Fibroblast of lung (primary cell): ENCODE measurements at regions not wholly inside any gene's neighbourhood (a gene's known extent, or its start where the extent isn't known, plus 50 kb on each side); places are given as distances from the start of the nearest gene placed in this dataset.

Experiments used
- DNase-seq, 2 donors: peaks; one replicate each; pipeline versions ENCODE4 v3.0.0 to v3.0.0-alpha.2; 2010; ENCODE audit warnings: low read depth in 2 of 2
- H2AFZ ChIP-seq: 2 replicates; pipeline ENCODE4 v1.5.1; 2012; ENCODE audit warnings: low read length, control low read depth, inconsistent platforms
- H3K27ac ChIP-seq: 2 replicates; pipeline ENCODE4 v1.5.1; 2011; ENCODE audit warnings: low read length, control low read depth; ENCODE audit not compliant: insufficient read depth
- H3K27me3 ChIP-seq: 2 replicates; pipeline ENCODE4 v1.5.1; 2011; ENCODE audit warnings: mild to moderate bottlenecking, low read length; ENCODE audit not compliant: control insufficient read depth, insufficient read depth
- H3K36me3 ChIP-seq: 2 replicates; pipeline ENCODE4 v1.5.1; 2011; ENCODE audit warnings: low read length; ENCODE audit not compliant: control insufficient read depth, insufficient read depth
- H3K4me1 ChIP-seq: 2 replicates; pipeline ENCODE4 v1.5.1; 2011; ENCODE audit warnings: low read length; ENCODE audit not compliant: control insufficient read depth, insufficient read depth; ENCODE audit errors: extremely low read depth
- H3K4me2 ChIP-seq: 2 replicates; pipeline ENCODE4 v1.5.1; 2011; ENCODE audit warnings: low read length, control low read depth; ENCODE audit not compliant: insufficient read depth; ENCODE audit errors: extremely low read depth
- H3K4me3 ChIP-seq, 4 experiments: fragments of 200-600 bp in 1 of 4; sonication (generic) in 1 of 4; replicated peaks in 1 of 4; 2 replicates each; pipeline ENCODE4 v1.5.1; 2011 to 2016; ENCODE audit warnings: low read length in 4 of 4, low read depth in 3 of 4, mild to moderate bottlenecking in 3 of 4, control low read depth in 2 of 4, inconsistent platforms in 1 of 4, mixed read lengths in 1 of 4; ENCODE audit not compliant: insufficient read depth in 1 of 4; ENCODE audit errors: control extremely low read depth in 1 of 4
- H3K79me2 ChIP-seq: 2 replicates; pipeline ENCODE4 v1.5.1; 2012; ENCODE audit warnings: mild to moderate bottlenecking, low read length, inconsistent platforms; ENCODE audit not compliant: control insufficient read depth, insufficient read depth
- H3K9ac ChIP-seq: 2 replicates; pipeline ENCODE4 v1.5.1; 2011; ENCODE audit warnings: mild to moderate bottlenecking, low read length, control low read depth; ENCODE audit not compliant: insufficient read depth
- H3K9me3 ChIP-seq: 2 replicates; pipeline ENCODE4 v1.5.1; 2012; ENCODE audit warnings: low read depth, low read length; ENCODE audit not compliant: control insufficient read depth, insufficient read depth
- H4K20me1 ChIP-seq: 2 replicates; pipeline ENCODE4 v1.5.1; 2011; ENCODE audit warnings: low read length; ENCODE audit not compliant: control insufficient read depth, insufficient read depth; ENCODE audit errors: extremely low read depth
- EZH2 ChIP-seq: IDR thresholded peaks from 2 replicates; pipeline ENCODE4 v1.5.1; 2012; ENCODE audit warnings: low read length, control low read depth, mild to moderate bottlenecking; ENCODE audit errors: missing control alignments
- TF ChIP-seq, protein P1 (sequence below), 2 donors: IDR thresholded peaks in 1 of 2; conservative IDR thresholded peaks in 1 of 2; 1 replicate in 1 of 2; 2 replicates in 1 of 2; pipeline ENCODE4 v1.5.1; 2011 to 2012; ENCODE audit warnings: low read length in 2 of 2, control low read depth in 1 of 2, inconsistent platforms in 1 of 2, low read depth in 1 of 2, mild to moderate bottlenecking in 1 of 2

DNA sequence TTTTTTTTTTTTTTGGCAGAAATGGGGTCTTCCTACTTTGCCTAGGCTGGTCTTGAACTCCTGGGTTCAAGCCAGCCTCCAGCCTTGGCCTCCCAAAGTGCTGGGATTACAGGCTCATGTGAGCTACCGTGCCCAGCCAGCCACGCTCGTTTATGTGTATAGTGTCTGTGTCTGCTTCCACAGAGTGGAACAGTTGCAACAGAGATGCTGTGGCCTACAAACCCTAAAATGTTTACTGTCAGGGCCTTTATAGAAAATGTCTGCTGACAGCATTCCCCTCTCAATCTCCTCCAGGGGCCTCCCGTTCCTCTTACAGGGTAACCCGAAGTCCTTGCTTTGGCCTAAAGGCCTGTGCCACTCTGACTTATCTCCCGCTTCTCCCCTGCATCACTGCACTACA lies 87.6 kb upstream of the LEP start:
- Histone ChIP-seq H3K36me3 (no peaks in the 10 kb centered on the region), H3K4me2 (no peak overlapping the region), H3K9ac (no peak overlapping the region), H3K79me2 (no peaks in the 10 kb centered on the region), H4K20me1 (no peaks in the 10 kb centered on the region), H3K27ac (no peak overlapping the region), H2AFZ (no peak overlapping the region), H3K4me1 (no peaks in the 10 kb centered on the region), H3K4me3 (no peak overlapping the region), H3K27me3 (peaks cover 35% of the 10 kb centered on the region), H3K9me3 (no peaks in the 10 kb centered on the region)
- TF ChIP-seq EZH2, result no peak
- TF ChIP-seq, protein P1, sequence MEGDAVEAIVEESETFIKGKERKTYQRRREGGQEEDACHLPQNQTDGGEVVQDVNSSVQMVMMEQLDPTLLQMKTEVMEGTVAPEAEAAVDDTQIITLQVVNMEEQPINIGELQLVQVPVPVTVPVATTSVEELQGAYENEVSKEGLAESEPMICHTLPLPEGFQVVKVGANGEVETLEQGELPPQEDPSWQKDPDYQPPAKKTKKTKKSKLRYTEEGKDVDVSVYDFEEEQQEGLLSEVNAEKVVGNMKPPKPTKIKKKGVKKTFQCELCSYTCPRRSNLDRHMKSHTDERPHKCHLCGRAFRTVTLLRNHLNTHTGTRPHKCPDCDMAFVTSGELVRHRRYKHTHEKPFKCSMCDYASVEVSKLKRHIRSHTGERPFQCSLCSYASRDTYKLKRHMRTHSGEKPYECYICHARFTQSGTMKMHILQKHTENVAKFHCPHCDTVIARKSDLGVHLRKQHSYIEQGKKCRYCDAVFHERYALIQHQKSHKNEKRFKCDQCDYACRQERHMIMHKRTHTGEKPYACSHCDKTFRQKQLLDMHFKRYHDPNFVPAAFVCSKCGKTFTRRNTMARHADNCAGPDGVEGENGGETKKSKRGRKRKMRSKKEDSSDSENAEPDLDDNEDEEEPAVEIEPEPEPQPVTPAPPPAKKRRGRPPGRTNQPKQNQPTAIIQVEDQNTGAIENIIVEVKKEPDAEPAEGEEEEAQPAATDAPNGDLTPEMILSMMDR (conservative IDR thresholded peaks at IDR 0.05 in 1 of 2, IDR thresholded peaks at IDR 0.05 in 1 of 2; ENCODE audit: low read depth in 1 of 2, low read length in 2 of 2), result no peak
- DNase-seq, result no peak

DNA sequence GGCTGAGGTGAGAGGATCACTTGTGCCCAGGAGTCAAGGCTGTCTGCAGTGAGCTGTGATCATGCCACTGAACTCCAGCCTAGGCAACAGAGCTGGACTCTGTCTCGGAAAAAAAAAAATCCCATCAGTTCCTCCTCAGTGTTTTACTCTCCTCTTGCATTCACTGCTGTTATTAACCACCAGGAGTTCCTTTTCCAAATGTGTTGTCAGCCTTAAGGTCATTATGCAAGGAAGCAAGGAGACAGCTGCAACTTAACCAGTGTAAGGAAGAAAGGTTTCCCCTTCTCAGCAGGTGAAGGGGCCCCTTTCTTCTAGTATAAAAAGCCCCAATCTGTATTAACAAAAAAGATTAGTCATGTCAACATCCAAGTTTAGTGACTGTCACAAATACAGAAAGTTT lies 86.6 kb upstream of the LEP start:
- Histone ChIP-seq H2AFZ (no peak overlapping the region), H4K20me1 (no peaks in the 10 kb centered on the region), H3K4me2 (no peak overlapping the region), H3K27me3 (peaks cover 36% of the 10 kb centered on the region), H3K27ac (no peak overlapping the region), H3K4me3 (no peak overlapping the region), H3K9me3 (no peaks in the 10 kb centered on the region), H3K79me2 (no peaks in the 10 kb centered on the region), H3K9ac (no peak overlapping the region), H3K4me1 (no peaks in the 10 kb centered on the region), H3K36me3 (no peaks in the 10 kb centered on the region)
- DNase-seq, result no peak
- no peak for TF ChIP-seq EZH2
- TF ChIP-seq, protein P1 (conservative IDR thresholded peaks at IDR 0.05 in 1 of 2, IDR thresholded peaks at IDR 0.05 in 1 of 2; ENCODE audit: low read depth in 1 of 2, low read length in 2 of 2), result no peak

DNA sequence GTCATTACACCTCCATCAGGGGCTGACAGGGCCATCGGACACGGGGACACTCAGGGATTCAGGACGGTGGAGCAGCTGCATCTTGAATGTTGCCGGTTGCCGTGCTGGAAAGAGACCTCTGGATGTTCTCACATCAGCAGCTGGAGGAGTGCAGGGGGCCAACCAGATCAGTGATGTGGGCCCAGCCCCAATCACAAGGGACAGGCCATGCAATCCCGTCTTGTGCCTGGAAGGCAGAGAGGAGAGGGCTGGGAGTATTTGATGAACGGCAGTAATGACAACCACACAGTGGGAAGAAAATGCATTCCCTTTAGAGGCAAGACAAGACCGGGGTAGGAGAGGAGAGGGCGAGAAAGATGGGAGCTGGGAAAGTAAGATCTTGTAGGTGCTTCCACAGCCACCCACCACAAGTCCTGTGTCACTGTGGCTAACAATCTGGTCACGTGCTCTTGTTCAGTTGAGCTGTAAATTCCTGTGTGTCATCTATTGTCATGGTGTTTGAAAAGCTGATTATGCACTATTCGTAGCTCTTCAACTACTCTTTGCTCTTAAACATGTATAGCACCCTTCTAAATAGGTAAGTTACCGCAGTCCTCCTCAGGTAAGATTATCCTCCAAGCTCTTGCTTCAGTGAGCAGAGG lies 85.9 kb upstream of the LEP start:
- Histone ChIP-seq H3K4me2 (no peak overlapping the region), H4K20me1 (no peaks in the 10 kb centered on the region), H3K4me1 (no peaks in the 10 kb centered on the region), H3K27me3 (peaks cover 42% of the 10 kb centered on the region), H3K9ac (no peak overlapping the region), H2AFZ (no peak overlapping the region), H3K4me3 (no peak overlapping the region), H3K27ac (no peak overlapping the region), H3K79me2 (no peaks in the 10 kb centered on the region), H3K36me3 (no peaks in the 10 kb centered on the region), H3K9me3 (no peaks in the 10 kb centered on the region)
- DNase-seq, result no peak
- TF ChIP-seq, protein P1 (conservative IDR thresholded peaks at IDR 0.05 in 1 of 2, IDR thresholded peaks at IDR 0.05 in 1 of 2; ENCODE audit: low read depth in 1 of 2, low read length in 2 of 2), result no peak
- peak; percentile 22 for TF ChIP-seq EZH2
